ENCODE measurements at regions not wholly inside any gene's neighbourhood (a gene's known extent, or its start where the extent isn't known, plus 50 kb on each side); places are given as distances from the start of the nearest gene placed in this dataset.
A peak's percentile ranks its signal among the peaks of the same experiment; 100 is the strongest.

DNA sequence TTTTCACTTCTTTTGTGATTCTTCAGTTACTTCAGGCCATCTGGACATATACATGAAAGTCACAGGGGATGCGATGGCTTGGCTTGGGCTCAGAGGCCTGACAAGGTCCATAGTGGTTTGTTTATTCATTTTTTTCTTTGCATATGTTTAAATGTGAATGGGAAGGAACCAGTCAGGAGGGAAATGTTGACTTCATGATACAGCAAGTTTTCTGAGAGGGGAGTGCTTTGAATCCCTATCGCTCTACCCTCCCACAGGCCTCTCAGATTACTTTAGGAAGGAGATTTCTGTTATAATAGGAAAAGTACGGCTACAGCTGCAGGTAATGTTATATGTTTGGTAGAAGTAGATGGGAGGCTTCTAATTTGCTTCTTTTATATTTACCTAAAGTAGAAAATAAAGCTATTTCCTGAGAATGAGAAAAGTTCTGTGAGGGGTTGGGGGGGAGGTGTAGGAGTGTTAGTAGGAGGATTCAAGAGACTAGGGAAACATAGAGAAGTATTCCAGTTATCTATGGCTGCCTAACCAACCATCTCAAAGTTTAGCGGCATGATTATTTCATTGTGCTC lies 322.9 kb downstream of the RAPGEF2 start:
- TF ChIP-seq, protein P1, sequence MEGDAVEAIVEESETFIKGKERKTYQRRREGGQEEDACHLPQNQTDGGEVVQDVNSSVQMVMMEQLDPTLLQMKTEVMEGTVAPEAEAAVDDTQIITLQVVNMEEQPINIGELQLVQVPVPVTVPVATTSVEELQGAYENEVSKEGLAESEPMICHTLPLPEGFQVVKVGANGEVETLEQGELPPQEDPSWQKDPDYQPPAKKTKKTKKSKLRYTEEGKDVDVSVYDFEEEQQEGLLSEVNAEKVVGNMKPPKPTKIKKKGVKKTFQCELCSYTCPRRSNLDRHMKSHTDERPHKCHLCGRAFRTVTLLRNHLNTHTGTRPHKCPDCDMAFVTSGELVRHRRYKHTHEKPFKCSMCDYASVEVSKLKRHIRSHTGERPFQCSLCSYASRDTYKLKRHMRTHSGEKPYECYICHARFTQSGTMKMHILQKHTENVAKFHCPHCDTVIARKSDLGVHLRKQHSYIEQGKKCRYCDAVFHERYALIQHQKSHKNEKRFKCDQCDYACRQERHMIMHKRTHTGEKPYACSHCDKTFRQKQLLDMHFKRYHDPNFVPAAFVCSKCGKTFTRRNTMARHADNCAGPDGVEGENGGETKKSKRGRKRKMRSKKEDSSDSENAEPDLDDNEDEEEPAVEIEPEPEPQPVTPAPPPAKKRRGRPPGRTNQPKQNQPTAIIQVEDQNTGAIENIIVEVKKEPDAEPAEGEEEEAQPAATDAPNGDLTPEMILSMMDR (IDR thresholded peaks at IDR 0.05; ENCODE audit: control extremely low read depth, extremely low read depth) = no peak
- Histone ChIP-seq H3K4me1 (ENCODE audit: control insufficient read depth in 5 of 5, insufficient read depth in 5 of 5, low read length in 5 of 5) (peaks cover 0 to 3% (median 0%) of the 10 kb centered on the region in 5 donors), H3K9ac (ENCODE audit: insufficient read depth in 1 of 2, low read length in 2 of 2) (no peak overlapping the region), H3K9me3 (ENCODE audit: control insufficient read depth in 4 of 4, insufficient read depth in 3 of 4, low read length in 3 of 4) (peaks cover 0 to under 1% (median 0%) of the 10 kb centered on the region in 4 donors), H3K36me3 (ENCODE audit: control insufficient read depth in 4 of 4, insufficient read depth in 4 of 4, low read length in 4 of 4) (no peaks in the 10 kb centered on the region), H3K27me3 (ENCODE audit: control insufficient read depth in 3 of 3, insufficient read depth in 3 of 3, low read length in 2 of 3) (no peaks in the 10 kb centered on the region), H3K4me3 (no peak overlapping the region), H3K27ac (ENCODE audit: low read depth in 1 of 2, low read length in 1 of 2) (no peak overlapping the region)
- ATAC-seq (ENCODE audit: insufficient read depth, low FRiP score) (no peak), DNase-seq (no peak)
- WGBS, 2 donors = 69 to 73% methylated on average over 4 of the region's 4 CpGs

DNA sequence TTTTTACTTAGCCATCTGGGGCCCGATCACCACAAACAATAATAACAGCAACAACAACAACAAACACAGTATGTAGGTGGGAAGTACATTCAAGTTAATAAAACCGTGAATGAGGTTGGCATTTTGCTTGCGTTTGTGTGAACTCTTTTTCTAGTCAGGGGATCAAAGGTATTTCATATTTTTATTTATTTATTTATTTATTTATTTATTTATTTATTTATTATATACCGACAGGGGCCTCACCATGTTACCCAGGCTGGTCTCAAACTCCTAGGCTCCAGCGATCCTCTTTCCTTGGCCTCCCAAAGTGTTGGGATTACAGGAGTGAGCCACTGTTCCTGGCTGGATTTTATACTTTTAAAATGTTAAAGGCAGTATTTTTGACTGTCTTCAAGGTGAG lies 325.4 kb downstream of the RAPGEF2 start:
- ATAC-seq (ENCODE audit: insufficient read depth, low FRiP score) (no peak), DNase-seq (no peak)
- TF ChIP-seq, protein P1 (IDR thresholded peaks at IDR 0.05; ENCODE audit: control extremely low read depth, extremely low read depth) = no peak
- Histone ChIP-seq H3K9ac (ENCODE audit: insufficient read depth in 1 of 2, low read length in 2 of 2) (no peak overlapping the region), H3K4me3 (no peak overlapping the region), H3K36me3 (ENCODE audit: control insufficient read depth in 4 of 4, insufficient read depth in 4 of 4, low read length in 4 of 4) (no peaks in the 10 kb centered on the region), H3K27ac (ENCODE audit: low read depth in 1 of 2, low read length in 1 of 2) (no peak overlapping the region), H3K27me3 (ENCODE audit: control insufficient read depth in 3 of 3, insufficient read depth in 3 of 3, low read length in 2 of 3) (no peaks in the 10 kb centered on the region), H3K9me3 (ENCODE audit: control insufficient read depth in 4 of 4, insufficient read depth in 3 of 4, low read length in 3 of 4) (no peaks in the 10 kb centered on the region), H3K4me1 (ENCODE audit: control insufficient read depth in 5 of 5, insufficient read depth in 5 of 5, low read length in 5 of 5) (peaks cover 0 to 3% (median 0%) of the 10 kb centered on the region in 5 donors)
- WGBS, 2 donors = 96% methylated on average over 5 of the region's 5 CpGs

DNA sequence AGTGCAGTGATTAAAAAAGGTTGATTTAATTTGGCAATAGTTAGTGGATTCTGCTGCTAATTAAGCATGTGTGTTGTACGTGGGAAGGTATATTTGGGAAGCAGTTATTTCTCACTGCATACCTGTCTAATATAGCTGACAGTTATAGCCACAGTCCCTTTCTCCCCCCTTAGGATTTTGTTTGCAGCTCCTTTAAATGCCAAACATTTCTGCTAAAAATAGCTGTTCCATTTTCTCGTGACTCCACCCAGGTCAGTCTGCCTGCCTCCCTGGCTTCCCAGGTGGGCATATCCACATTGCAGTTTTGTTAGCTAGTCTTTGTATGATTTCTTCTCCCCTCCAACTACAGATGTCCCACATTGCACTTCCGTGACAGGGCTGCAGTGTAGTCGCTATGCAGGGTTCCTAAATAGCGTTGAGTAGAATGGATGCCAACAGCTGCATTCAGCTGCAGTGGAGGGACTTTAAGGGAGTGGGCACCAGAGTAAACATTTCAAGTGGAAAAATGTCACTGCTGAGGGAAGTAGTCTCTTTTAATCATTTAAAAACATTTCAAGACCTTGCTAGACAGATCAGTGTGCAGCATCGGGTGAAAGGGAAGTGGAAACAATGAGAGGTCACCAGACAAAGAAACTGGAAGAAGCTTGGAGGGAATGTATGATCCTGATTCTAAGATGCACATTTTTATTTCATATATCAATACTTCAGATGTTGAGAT lies 326.3 kb downstream of the RAPGEF2 start:
- no peak overlapping the region for H3K9ac ChIP-seq (ENCODE audit: insufficient read depth in 1 of 2, low read length in 2 of 2)
- H3K27me3 ChIP-seq (ENCODE audit: control insufficient read depth in 3 of 3, insufficient read depth in 3 of 3, low read length in 2 of 3) = no peaks in the 10 kb centered on the region
- H3K4me3 ChIP-seq = no peak overlapping the region
- TF ChIP-seq, protein P1 (IDR thresholded peaks at IDR 0.05; ENCODE audit: control extremely low read depth, extremely low read depth) = no peak
- H3K9me3 ChIP-seq (ENCODE audit: control insufficient read depth in 4 of 4, insufficient read depth in 3 of 4, low read length in 3 of 4) = no peaks in the 10 kb centered on the region
- no peak for ATAC-seq (ENCODE audit: insufficient read depth, low FRiP score)
- no peaks in the 10 kb centered on the region for H3K36me3 ChIP-seq (ENCODE audit: control insufficient read depth in 4 of 4, insufficient read depth in 4 of 4, low read length in 4 of 4)
- H3K27ac ChIP-seq (ENCODE audit: low read depth in 1 of 2, low read length in 1 of 2) = no peak overlapping the region
- WGBS, 2 donors = 29 to 42% methylated on average over 6 of the region's 6 CpGs
- DNase-seq = peak; percentile 23 to 41 (median 41)
- peaks cover 0 to 3% (median 0%) of the 10 kb centered on the region in 5 donors for H3K4me1 ChIP-seq (ENCODE audit: control insufficient read depth in 5 of 5, insufficient read depth in 5 of 5, low read length in 5 of 5)

Data from lung (tissue), 11 donors.